GM12873 (cell line): ENCODE measurements at regions not wholly inside any gene's neighbourhood (a gene's known extent, or its start where the extent isn't known, plus 50 kb on each side); places are given as distances from the start of the nearest gene placed in this dataset.

Experiments
- TF ChIP-seq, protein P1 (sequence below): IDR thresholded peaks from 2 replicates; pipeline ENCODE4 v1.5.1; 2012; ENCODE audit warnings: low read depth, mild to moderate bottlenecking, moderate library complexity, low read length, control low read depth; ENCODE audit not compliant: insufficient read depth; ENCODE audit errors: missing control alignments

DNA sequence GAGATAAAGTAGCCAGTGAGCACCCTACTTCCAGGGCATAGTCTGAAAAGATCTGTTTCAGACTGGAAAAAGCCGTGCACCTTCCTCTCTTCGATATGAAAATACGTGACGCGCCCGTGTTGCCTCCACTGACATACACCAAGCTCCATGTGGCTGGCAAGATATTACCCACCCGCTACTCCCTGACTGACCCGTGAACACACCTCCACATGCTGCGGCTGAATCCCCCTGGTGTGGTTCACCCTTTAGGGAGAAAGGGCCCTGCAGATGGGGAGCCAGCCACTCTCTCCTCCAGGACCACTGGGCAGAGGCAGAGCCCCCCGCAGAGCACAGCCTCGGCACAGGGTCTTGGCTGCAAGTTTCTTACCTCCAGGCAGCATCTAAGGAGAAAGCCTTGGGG lies 245.0 kb downstream of the BRD1 start:
- TF ChIP-seq, protein P1, sequence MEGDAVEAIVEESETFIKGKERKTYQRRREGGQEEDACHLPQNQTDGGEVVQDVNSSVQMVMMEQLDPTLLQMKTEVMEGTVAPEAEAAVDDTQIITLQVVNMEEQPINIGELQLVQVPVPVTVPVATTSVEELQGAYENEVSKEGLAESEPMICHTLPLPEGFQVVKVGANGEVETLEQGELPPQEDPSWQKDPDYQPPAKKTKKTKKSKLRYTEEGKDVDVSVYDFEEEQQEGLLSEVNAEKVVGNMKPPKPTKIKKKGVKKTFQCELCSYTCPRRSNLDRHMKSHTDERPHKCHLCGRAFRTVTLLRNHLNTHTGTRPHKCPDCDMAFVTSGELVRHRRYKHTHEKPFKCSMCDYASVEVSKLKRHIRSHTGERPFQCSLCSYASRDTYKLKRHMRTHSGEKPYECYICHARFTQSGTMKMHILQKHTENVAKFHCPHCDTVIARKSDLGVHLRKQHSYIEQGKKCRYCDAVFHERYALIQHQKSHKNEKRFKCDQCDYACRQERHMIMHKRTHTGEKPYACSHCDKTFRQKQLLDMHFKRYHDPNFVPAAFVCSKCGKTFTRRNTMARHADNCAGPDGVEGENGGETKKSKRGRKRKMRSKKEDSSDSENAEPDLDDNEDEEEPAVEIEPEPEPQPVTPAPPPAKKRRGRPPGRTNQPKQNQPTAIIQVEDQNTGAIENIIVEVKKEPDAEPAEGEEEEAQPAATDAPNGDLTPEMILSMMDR = no peak

DNA sequence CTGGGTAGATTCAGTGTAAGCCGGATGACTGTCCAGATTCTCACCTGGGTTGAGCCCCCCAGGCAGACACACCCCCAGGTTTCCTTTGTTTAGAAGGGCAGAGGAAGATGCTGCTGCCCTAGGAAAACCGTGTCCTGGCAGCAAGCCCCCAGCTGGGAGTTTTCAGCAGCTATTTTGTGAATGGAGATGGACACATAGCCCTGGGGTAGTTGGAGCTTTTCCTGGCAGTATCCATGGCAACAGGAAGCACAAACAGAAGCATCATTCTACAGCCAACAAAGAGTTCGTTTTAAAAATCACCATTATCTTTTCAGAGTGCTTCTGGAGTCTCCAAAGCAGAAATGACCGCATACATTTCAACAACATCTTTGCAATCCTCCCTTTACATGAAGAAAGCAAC lies 245.5 kb downstream of the BRD1 start:
- TF ChIP-seq, protein P1 = no peak

DNA sequence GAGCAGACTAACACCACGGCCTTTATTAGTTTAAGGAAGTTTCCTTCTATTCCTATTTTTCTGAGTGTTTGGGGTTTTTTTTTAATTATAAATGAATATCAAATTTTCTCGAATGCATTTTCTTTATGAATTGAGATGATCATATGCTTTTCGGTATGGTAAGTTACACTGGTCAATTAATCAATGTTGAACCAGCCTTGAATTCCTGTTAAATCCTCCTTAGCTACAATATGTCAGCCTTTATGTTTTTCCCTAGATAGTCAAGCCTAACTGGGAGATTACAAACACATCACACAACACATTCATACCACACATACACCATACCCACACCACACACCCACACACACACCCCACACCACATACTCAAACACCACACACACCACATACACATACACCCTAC lies 247.6 kb downstream of the BRD1 start:
- TF ChIP-seq, protein P1 = no peak

DNA sequence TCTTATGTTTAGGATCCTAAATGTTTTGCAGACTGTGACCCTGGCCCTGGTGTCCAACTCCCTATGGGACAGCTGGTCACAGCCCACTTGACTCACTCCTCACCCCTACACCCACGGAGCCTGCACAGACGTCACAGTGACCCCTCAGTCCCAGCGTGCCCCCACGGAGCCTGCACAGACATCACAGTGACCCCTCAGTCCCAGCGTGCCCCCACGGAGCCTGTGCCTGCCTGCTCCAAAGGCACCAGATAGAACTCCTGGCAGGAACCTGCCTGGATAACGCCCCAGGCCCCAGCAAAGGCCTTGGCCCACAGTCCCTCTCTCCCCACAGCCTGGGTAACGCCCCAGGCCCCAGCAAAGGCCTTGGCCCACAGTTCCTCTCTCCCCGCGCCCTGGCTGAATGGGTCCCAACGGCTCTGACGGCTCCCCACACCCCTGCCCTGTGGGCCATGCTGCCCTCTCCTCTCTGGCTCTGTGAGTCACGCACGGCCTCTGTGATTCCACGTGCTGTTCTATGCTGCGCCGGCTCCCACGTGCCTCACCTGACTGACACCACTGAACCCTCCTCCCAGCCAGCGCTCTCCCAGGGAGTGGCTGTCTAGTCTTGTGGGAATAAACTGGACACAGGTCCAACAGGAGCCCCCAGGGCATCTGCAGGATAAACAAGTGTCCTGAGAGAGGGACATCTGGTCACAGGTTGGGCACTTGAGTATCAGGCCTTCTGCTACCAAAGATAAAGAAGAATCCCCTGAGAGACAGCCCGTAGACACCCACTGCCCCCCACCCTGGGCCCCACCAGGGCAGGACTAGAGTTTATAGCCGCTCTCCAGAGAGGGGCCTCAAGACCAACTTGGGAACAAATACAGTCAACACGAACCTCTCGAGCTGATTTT lies 250.3 kb downstream of the BRD1 start:
- TF ChIP-seq, protein P1 = no peak

DNA sequence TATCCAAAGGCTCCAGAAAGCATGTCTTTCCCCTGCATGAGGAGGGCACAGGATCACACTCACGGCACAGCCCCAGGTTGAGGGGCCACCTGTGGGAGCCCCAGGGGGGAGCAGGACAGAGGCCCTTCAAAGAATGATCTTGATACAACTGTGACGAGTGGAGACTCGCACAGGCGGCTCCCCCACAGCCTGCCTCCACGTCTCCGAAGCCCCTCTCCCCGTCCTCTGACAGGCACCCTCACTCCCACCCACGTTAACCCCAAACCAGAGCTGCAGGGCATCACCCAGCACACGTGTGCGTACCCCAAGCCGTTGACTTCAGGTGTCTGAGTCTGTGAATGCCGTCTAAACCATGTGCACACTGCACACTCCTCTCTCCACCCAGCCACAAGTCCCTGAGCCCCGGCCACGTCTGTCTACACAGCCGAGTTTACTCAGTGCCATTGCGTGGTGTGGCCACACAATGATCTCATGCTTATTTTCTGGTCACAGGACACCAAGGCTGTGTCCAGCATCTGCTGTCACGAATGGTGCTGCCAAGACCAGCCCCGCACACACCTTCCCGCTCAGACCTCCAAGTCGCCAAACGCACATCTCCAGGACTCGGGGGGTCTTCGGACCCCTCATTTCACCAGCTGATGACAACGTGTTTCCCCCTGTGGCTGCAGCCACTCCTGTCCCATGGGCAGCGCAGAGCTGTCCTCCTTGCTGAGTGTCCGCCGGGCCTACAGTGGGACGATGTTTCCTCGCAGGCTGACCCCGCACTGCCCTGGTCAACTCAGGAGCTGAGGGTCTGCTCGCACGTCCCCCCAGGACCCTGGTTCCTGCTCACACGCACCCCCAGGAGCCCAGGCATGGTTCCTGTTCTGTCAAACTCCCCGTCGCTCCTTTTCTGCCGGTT lies 251.2 kb downstream of the BRD1 start:
- TF ChIP-seq, protein P1 = no peak

DNA sequence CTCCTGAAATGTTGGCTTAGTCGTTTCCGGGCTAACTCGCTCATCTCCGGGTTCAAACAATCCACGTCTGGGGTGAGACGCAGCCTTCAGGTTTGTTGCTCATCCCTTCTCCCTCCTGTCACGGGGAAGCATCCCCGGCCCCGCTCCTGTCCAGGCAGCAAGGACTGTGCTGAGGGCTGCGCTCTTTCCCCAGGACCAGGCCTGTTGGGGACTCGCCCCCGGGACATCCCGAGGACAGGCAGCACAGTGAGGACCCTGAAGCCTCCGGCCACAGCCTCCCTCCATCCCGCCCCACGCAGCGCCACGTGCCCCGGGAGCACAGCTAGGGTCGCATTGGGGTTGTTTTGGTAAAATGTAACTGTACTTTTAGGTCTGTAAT lies 252.0 kb downstream of the BRD1 start:
- TF ChIP-seq, protein P1 = no peak
